Stimulated activated CD4-positive, alpha-beta T cell treated with anti-CD3 and anti-CD28 coated beads, Interleukin-1b, Interleukin-23, amount 100 ng/mL, for 1 hour (primary cell): ENCODE measurements at regions not wholly inside any gene's neighbourhood (a gene's known extent, or its start where the extent isn't known, plus 50 kb on each side); places are given as distances from the start of the nearest gene placed in this dataset.
"Not testable (repeated sequence)": the region's sequence is repeated elsewhere in the genome, so short reads cannot be mapped to it uniquely, and the experiment has no call there.

Experiments used
- DNase-seq, 2 donors: peaks; one replicate each; pipeline ENCODE4 v3.0.0-alpha.2; 2020; ENCODE audit warnings: low read depth in 2 of 2

- DNase-seq, result no peak
These were observed 117.9 kb downstream of the GPCPD1 start for GRCh38 chr20:5492937-5493336.

GRCh38 chr20:5491455-5491854, 119.4 kb downstream of the GPCPD1 start:
- DNase-seq, result no peak

- DNase-seq, result no peak
These were observed 121.2 kb downstream of the GPCPD1 start for GRCh38 chr20:5489601-5490000.

GRCh38 chr20:5488823-5489222, 122.0 kb downstream of the GPCPD1 start:
- no peak for DNase-seq

GRCh38 chr20:5486377-5487054, 124.3 kb downstream of the GPCPD1 start:
- no peak for DNase-seq

GRCh38 chr20:5484926-5485325, 125.9 kb downstream of the GPCPD1 start:
- no peak for DNase-seq

GRCh38 chr20:5484346-5484745, 126.5 kb downstream of the GPCPD1 start:
- DNase-seq, result no peak

- no peak for DNase-seq
These were observed 128.0 kb downstream of the GPCPD1 start for GRCh38 chr20:5482791-5483190.

- no peak for DNase-seq
These were observed 128.9 kb downstream of the GPCPD1 start for GRCh38 chr20:5481872-5482271.

- DNase-seq, result no peak
These were observed 129.8 kb downstream of the GPCPD1 start for GRCh38 chr20:5480824-5481600.

GRCh38 chr20:5474646-5475550, 135.9 kb downstream of the GPCPD1 start:
- DNase-seq, result no peak

- DNase-seq, result not testable (repeated sequence)
These were observed 138.9 kb downstream of the GPCPD1 start for GRCh38 chr20:5471866-5472265.

- DNase-seq, result no peak
These were observed 139.4 kb downstream of the GPCPD1 start for GRCh38 chr20:5471368-5471767.

- no peak for DNase-seq
These were observed 139.9 kb downstream of the GPCPD1 start for GRCh38 chr20:5470943-5471342.

GRCh38 chr20:5470458-5470857, 140.3 kb downstream of the GPCPD1 start:
- DNase-seq, result no peak

- DNase-seq, result no peak
These were observed 141.7 kb downstream of the GPCPD1 start for GRCh38 chr20:5469111-5469510.

GRCh38 chr20:5467086-5467485, 143.7 kb downstream of the GPCPD1 start:
- DNase-seq, result no peak

GRCh38 chr20:5465604-5465927, 145.2 kb downstream of the GPCPD1 start:
- no peak for DNase-seq

GRCh38 chr20:5464901-5465603, 145.8 kb downstream of the GPCPD1 start:
- no peak for DNase-seq

GRCh38 chr20:5463007-5463686, 146.4 kb upstream of the PROKR2 start:
- no peak for DNase-seq

GRCh38 chr20:5453745-5454144, 137.0 kb upstream of the PROKR2 start:
- not testable (repeated sequence) for DNase-seq
